Chondrocyte (in vitro differentiated cells): ENCODE measurements at regions not wholly inside any gene's neighbourhood (a gene's known extent, or its start where the extent isn't known, plus 50 kb on each side); places are given as distances from the start of the nearest gene placed in this dataset.

ENCODE experiments used
- DNase-seq: peaks from one replicate; pipeline ENCODE4 v3.0.0; 2021; ENCODE audit warnings: mixed read lengths, low spot score
- H3K27ac Mint-ChIP-seq: one replicate; pipeline ENCODE4 v1.8.0; 2021; ENCODE audit warnings: mild to moderate bottlenecking, moderate library complexity, mixed read lengths; ENCODE audit not compliant: unreplicated experiment
- H3K27me3 Mint-ChIP-seq: 2 replicates; pipeline ENCODE4 v1.8.0; 2021; ENCODE audit warnings: low read depth, mixed read lengths
- H3K36me3 Mint-ChIP-seq: 2 replicates; pipeline ENCODE4 v1.8.0; 2021; ENCODE audit warnings: low read depth, mixed read lengths
- H3K4me1 Mint-ChIP-seq: 2 replicates; pipeline ENCODE4 v1.8.0; 2021; ENCODE audit warnings: low read depth, mild to moderate bottlenecking, mixed read lengths
- H3K4me3 Mint-ChIP-seq: one replicate; pipeline ENCODE4 v1.8.0; 2021; ENCODE audit warnings: mild to moderate bottlenecking, moderate library complexity, mixed read lengths; ENCODE audit not compliant: unreplicated experiment
- H3K9me3 Mint-ChIP-seq: 2 replicates; pipeline ENCODE4 v1.8.0; 2021; ENCODE audit warnings: low read depth, mixed read lengths
- CTCF ChIP-seq: fragments of 200-600 bp; sonication (generic); IDR thresholded peaks from 2 replicates; pipeline ENCODE4 v1.5.0; 2021; ENCODE audit warnings: antibody characterized with exemption, mild to moderate bottlenecking, moderate library complexity

GRCh38 chr20:24273251-24273650, 196.2 kb upstream of the SYNDIG1 start:
- Mint-ChIP-seq H3K27ac (no peak overlapping the region), H3K4me3 (no peak overlapping the region), H3K36me3 (peaks cover 5% of the 10 kb centered on the region), H3K9me3 (peaks cover 19% of the 10 kb centered on the region), H3K27me3 (peaks cover 44% of the 10 kb centered on the region), H3K4me1 (no peaks in the 10 kb centered on the region)
- TF ChIP-seq CTCF, result no peak
- DNase-seq, result no peak

- H3K4me3 Mint-ChIP-seq, result no peak overlapping the region
- no peak overlapping the region for H3K27ac Mint-ChIP-seq
- DNase-seq, result no peak
- TF ChIP-seq CTCF, result no peak
- peaks cover 35% of the 10 kb centered on the region for H3K27me3 Mint-ChIP-seq
- H3K4me1 Mint-ChIP-seq, result no peaks in the 10 kb centered on the region
- H3K36me3 Mint-ChIP-seq, result no peaks in the 10 kb centered on the region
- no peaks in the 10 kb centered on the region for H3K9me3 Mint-ChIP-seq
Observed at GRCh38 chr20:24261351-24261750, 208.1 kb upstream of the SYNDIG1 start.

GRCh38 chr20:24257171-24257570, 212.3 kb upstream of the SYNDIG1 start:
- no peak overlapping the region for H3K27ac Mint-ChIP-seq
- no peaks in the 10 kb centered on the region for H3K4me1 Mint-ChIP-seq
- no peak for TF ChIP-seq CTCF
- H3K27me3 Mint-ChIP-seq, result peaks cover 15% of the 10 kb centered on the region
- no peaks in the 10 kb centered on the region for H3K36me3 Mint-ChIP-seq
- H3K9me3 Mint-ChIP-seq, result no peaks in the 10 kb centered on the region
- H3K4me3 Mint-ChIP-seq, result no peak overlapping the region
- DNase-seq, result no peak

GRCh38 chr20:24256307-24256706, 213.1 kb upstream of the SYNDIG1 start:
- Mint-ChIP-seq H3K36me3 (no peaks in the 10 kb centered on the region), H3K27ac (no peak overlapping the region), H3K4me1 (no peaks in the 10 kb centered on the region), H3K4me3 (no peak overlapping the region), H3K27me3 (peaks cover 14% of the 10 kb centered on the region), H3K9me3 (no peaks in the 10 kb centered on the region)
- TF ChIP-seq CTCF, result no peak
- no peak for DNase-seq

- no peaks in the 10 kb centered on the region for H3K4me1 Mint-ChIP-seq
- H3K36me3 Mint-ChIP-seq, result no peaks in the 10 kb centered on the region
- H3K4me3 Mint-ChIP-seq, result no peak overlapping the region
- H3K27ac Mint-ChIP-seq, result no peak overlapping the region
- H3K9me3 Mint-ChIP-seq, result no peaks in the 10 kb centered on the region
- no peak for TF ChIP-seq CTCF
- no peak for DNase-seq
- H3K27me3 Mint-ChIP-seq, result peaks cover 24% of the 10 kb centered on the region
Observed at GRCh38 chr20:24254480-24254879, 214.9 kb upstream of the SYNDIG1 start.
